CD4-positive, alpha-beta T cell (primary cell): ENCODE measurements at regions not wholly inside any gene's neighbourhood (a gene's known extent, or its start where the extent isn't known, plus 50 kb on each side); places are given as distances from the start of the nearest gene placed in this dataset.

ENCODE experiments used
- ATAC-seq: fragments of 200-7000 bp; cut with Tn5 transposase; one replicate; pipeline ENCODE4 v1.10.0; 2022; ENCODE audit warnings: mild to moderate bottlenecking; ENCODE audit not compliant: poor library complexity
- CTCF ChIA-PET: fragments of 350-600 bp; sonication (Branson Sonifier 250); formaldehyde crosslinking; loops from one replicate; lab custom pipeline; 2021; ENCODE audit warnings: antibody characterized with exemption, inconsistent platforms; lab: Charles Lee
- POLR2A ChIA-PET: fragments of 350-600 bp; sonication (Branson Sonifier 250); formaldehyde crosslinking; loops from one replicate; lab custom pipeline; 2021; ENCODE audit warnings: antibody characterized with exemption, inconsistent platforms; lab: Charles Lee
- DNase-seq, 14 experiments: peaks; one replicate each; pipeline ENCODE4 v3.0.0-alpha.2; 2013 to 2020; ENCODE audit warnings: mixed read lengths in 2 of 14
- H3K27ac ChIP-seq, 2 donors: one replicate each; pipeline versions ENCODE4 v1.5.1 to v1.7.0; 2013; ENCODE audit warnings: low read length in 2 of 2, low read depth in 1 of 2, mild to moderate bottlenecking in 1 of 2
- H3K27me3 ChIP-seq, 2 experiments: 1 replicate in 1 of 2; 2 replicates in 1 of 2; pipeline versions ENCODE4 v1.6.1 to v1.7.0; 2013; ENCODE audit warnings: low read length in 2 of 2, control low read depth in 1 of 2, mild to moderate bottlenecking in 1 of 2, moderate library complexity in 1 of 2; ENCODE audit not compliant: insufficient read depth in 2 of 2, control insufficient read depth in 1 of 2
- H3K36me3 ChIP-seq: one replicate; pipeline ENCODE4 v1.6.1; 2013; ENCODE audit warnings: low read length, control low read depth; ENCODE audit not compliant: insufficient read depth
- H3K4me1 ChIP-seq: one replicate; pipeline ENCODE4 v1.6.1; 2013; ENCODE audit warnings: low read length, control low read depth; ENCODE audit not compliant: insufficient read depth
- H3K4me3 ChIP-seq: one replicate; pipeline ENCODE4 v1.5.1; 2013; ENCODE audit warnings: mild to moderate bottlenecking, low read length, moderate library complexity
- H3K9me3 ChIP-seq, 2 experiments: 1 replicate in 1 of 2; 2 replicates in 1 of 2; pipeline versions ENCODE4 v1.6.1 to v1.7.0; 2013; ENCODE audit warnings: low read length in 2 of 2, mild to moderate bottlenecking in 2 of 2, control low read depth in 1 of 2, moderate library complexity in 1 of 2; ENCODE audit not compliant: control insufficient read depth in 1 of 2, insufficient read depth in 1 of 2
- H3K27ac Mint-ChIP-seq: one replicate; pipeline ENCODE4 v1.8.0; 2020; ENCODE audit warnings: mixed read lengths
- H3K27me3 Mint-ChIP-seq: one replicate; pipeline ENCODE4 v1.8.0; 2021; ENCODE audit warnings: mixed read lengths
- H3K36me3 Mint-ChIP-seq: one replicate; pipeline ENCODE4 v1.8.0; 2021; ENCODE audit warnings: low read depth, mixed read lengths
- H3K4me1 Mint-ChIP-seq: one replicate; pipeline ENCODE4 v1.8.0; 2021; ENCODE audit warnings: low read depth, mixed read lengths
- H3K4me3 Mint-ChIP-seq: one replicate; pipeline ENCODE4 v1.8.0; 2020; ENCODE audit warnings: mild to moderate bottlenecking, mixed read lengths
- H3K9me3 Mint-ChIP-seq: one replicate; pipeline ENCODE4 v1.8.0; 2020; ENCODE audit warnings: mixed read lengths
- intact Hi-C, 2 experiments: fragments of 100-400 bp; cut with DNase I in 1 of 2; cut with micrococcal nuclease in 1 of 2; formaldehyde crosslinking; loops; one replicate each; pipeline versions ENCODE4 v1.15.1 to v1.9.0; 2023 to 2025; cut with DNase I, micrococcal nuclease
- TF ChIP-seq, protein P1 (sequence below): fragments of 200-600 bp; IDR thresholded peaks from one replicate; pipeline ENCODE4 v1.8.0; 2022; ENCODE audit warnings: antibody characterized with exemption, mild to moderate bottlenecking

- TF ChIP-seq, protein P1, sequence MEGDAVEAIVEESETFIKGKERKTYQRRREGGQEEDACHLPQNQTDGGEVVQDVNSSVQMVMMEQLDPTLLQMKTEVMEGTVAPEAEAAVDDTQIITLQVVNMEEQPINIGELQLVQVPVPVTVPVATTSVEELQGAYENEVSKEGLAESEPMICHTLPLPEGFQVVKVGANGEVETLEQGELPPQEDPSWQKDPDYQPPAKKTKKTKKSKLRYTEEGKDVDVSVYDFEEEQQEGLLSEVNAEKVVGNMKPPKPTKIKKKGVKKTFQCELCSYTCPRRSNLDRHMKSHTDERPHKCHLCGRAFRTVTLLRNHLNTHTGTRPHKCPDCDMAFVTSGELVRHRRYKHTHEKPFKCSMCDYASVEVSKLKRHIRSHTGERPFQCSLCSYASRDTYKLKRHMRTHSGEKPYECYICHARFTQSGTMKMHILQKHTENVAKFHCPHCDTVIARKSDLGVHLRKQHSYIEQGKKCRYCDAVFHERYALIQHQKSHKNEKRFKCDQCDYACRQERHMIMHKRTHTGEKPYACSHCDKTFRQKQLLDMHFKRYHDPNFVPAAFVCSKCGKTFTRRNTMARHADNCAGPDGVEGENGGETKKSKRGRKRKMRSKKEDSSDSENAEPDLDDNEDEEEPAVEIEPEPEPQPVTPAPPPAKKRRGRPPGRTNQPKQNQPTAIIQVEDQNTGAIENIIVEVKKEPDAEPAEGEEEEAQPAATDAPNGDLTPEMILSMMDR, result no peak
- H3K27me3 Mint-ChIP-seq, result no peaks in the 10 kb centered on the region
- Histone ChIP-seq H3K27me3 (no peaks in the 10 kb centered on the region), H3K36me3 (no peaks in the 10 kb centered on the region), H3K9me3 (peaks cover 11% of the 10 kb centered on the region in 2 experiments), H3K4me1 (no peaks in the 10 kb centered on the region), H3K4me3 (no peak overlapping the region), H3K27ac (no peak overlapping the region)
- POLR2A ChIA-PET, result no interaction called here
- CTCF ChIA-PET, result no interaction called here
- intact Hi-C loops, result no loop called here
- H3K36me3 Mint-ChIP-seq, result no peaks in the 10 kb centered on the region
- H3K4me3 Mint-ChIP-seq, result no peak overlapping the region
- H3K27ac Mint-ChIP-seq, result no peak overlapping the region
- H3K9me3 Mint-ChIP-seq, result peaks cover 8% of the 10 kb centered on the region
- ATAC-seq, result no peak
- DNase-seq, result no peak
- no peaks in the 10 kb centered on the region for H3K4me1 Mint-ChIP-seq
Observed at GRCh38 chr17:53948323-53948722, 125.6 kb downstream of the KIF2B start.

- peaks cover 11% of the 10 kb centered on the region in 2 experiments for H3K9me3 ChIP-seq
- ATAC-seq (no peak), DNase-seq (no peak)
- no peak overlapping the region for H3K27ac ChIP-seq
- no peaks in the 10 kb centered on the region for H3K4me1 ChIP-seq
- Mint-ChIP-seq H3K4me1 (no peaks in the 10 kb centered on the region), H3K4me3 (no peak overlapping the region), H3K27ac (no peak overlapping the region), H3K36me3 (peaks cover 6% of the 10 kb centered on the region), H3K27me3 (no peaks in the 10 kb centered on the region), H3K9me3 (peaks cover 19% of the 10 kb centered on the region)
- ChIA-PET POLR2A (no interaction called here), CTCF (no interaction called here)
- H3K27me3 ChIP-seq, result no peaks in the 10 kb centered on the region
- TF ChIP-seq, protein P1, result no peak
- intact Hi-C loops, result no loop called here
- no peaks in the 10 kb centered on the region for H3K36me3 ChIP-seq
- no peak overlapping the region for H3K4me3 ChIP-seq
Observed at GRCh38 chr17:53949473-53950090, 126.9 kb downstream of the KIF2B start.

GRCh38 chr17:53950207-53950857 is 127.6 kb downstream of the KIF2B start:
- Histone ChIP-seq H3K4me3 (no peak overlapping the region), H3K27me3 (no peaks in the 10 kb centered on the region), H3K27ac (no peak overlapping the region), H3K36me3 (no peaks in the 10 kb centered on the region), H3K9me3 (peaks cover 12 to 14% of the 10 kb centered on the region in 2 experiments), H3K4me1 (no peaks in the 10 kb centered on the region)
- H3K27ac Mint-ChIP-seq, result no peak overlapping the region
- ATAC-seq (no peak), DNase-seq (no peak)
- H3K27me3 Mint-ChIP-seq, result no peaks in the 10 kb centered on the region
- CTCF ChIA-PET, result no interaction called here
- H3K36me3 Mint-ChIP-seq, result peaks cover 10% of the 10 kb centered on the region
- H3K4me3 Mint-ChIP-seq, result no peak overlapping the region
- POLR2A ChIA-PET, result no interaction called here
- TF ChIP-seq, protein P1, result no peak
- no peaks in the 10 kb centered on the region for H3K4me1 Mint-ChIP-seq
- H3K9me3 Mint-ChIP-seq, result peaks cover 25% of the 10 kb centered on the region
- intact Hi-C loops, result no loop called here
